H1 (cell line): ENCODE measurements at regions not wholly inside any gene's neighbourhood (a gene's known extent, or its start where the extent isn't known, plus 50 kb on each side); places are given as distances from the start of the nearest gene placed in this dataset.

Experiments
- CBX8 ChIP-seq: fragments of 300-800, 300-1000 bp; sonication (generic); IDR thresholded peaks from 2 replicates; pipeline ENCODE4 v1.7.1; 2016; ENCODE audit warnings: low read depth, low read length, borderline replicate concordance
- EZH2 ChIP-seq: fragments of 200-600 bp; sonication (generic); IDR thresholded peaks from 2 replicates; pipeline ENCODE4 v1.7.1; 2012; ENCODE audit warnings: low read depth, mild to moderate bottlenecking, moderate library complexity, low read length, inconsistent platforms; ENCODE audit not compliant: severe bottlenecking
- TAF7 ChIP-seq: optimal IDR thresholded peaks from 2 replicates; pipeline ENCODE3; 2011; ENCODE audit warnings: low read depth, mild to moderate bottlenecking, inconsistent platforms, low read length, moderate library complexity, borderline replicate concordance
- USF2 ChIP-seq: IDR thresholded peaks from 2 replicates; pipeline ENCODE4 v1.6.1; 2011; ENCODE audit warnings: low read length, improper control_type of control experiment

DNA sequence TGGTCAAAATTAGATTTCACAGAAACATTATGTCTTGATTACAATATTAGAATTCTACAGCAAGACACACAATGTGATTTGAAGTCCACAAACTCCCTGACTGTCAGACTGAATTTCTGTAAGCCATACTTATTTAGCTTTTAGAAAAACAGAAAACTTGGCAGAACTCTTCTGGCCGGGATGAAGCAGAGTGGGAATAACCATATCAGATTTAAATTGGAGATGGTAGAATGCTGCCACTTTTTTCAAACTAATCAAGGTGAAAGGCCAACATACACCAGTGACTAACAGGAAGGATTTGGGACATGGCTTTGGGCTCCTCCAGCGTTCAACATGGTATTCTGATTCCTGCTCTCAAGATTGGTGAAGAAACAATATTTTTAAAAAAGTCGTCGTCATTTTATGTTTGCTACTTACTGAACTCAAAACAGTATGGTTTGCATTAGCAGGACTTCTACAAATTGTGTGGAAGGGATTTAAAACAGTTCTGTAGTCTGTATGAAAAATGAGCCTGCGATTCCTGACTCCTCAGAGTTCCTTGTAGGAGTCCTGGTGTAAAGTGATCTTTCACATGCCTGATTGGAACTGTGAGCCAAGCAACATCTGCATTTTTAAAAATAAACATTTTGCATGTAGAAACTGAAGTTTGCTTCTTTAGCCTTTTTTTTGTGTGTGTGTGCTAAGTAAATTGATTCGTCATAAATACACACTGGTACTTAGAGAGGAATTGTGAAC lies 297.9 kb upstream of the SOX4 start (continued):
- TF ChIP-seq USF2 (no peak), CBX8 (no peak), TAF7 (no peak), EZH2 (no peak)
